GM18867 (cell line): ENCODE measurements at regions not wholly inside any gene's neighbourhood (a gene's known extent, or its start where the extent isn't known, plus 50 kb on each side); places are given as distances from the start of the nearest gene placed in this dataset.

ENCODE experiments used
- ATAC-seq: cut with Tn5 transposase; IDR thresholded peaks from one replicate; pipeline ENCODE4 v1.9.1; 2021; ENCODE audit warnings: mild to moderate bottlenecking, moderate library complexity; ENCODE audit not compliant: unreplicated experiment

- no peak for ATAC-seq
Observed at GRCh38 chr10:83153714-83154113, 985.6 kb upstream of the GHITM start.

- ATAC-seq: no peak
Observed at GRCh38 chr10:83164156-83164555, 975.2 kb upstream of the GHITM start.

GRCh38 chr10:83165265-83165664, 974.0 kb upstream of the GHITM start:
- no peak for ATAC-seq

DNA sequence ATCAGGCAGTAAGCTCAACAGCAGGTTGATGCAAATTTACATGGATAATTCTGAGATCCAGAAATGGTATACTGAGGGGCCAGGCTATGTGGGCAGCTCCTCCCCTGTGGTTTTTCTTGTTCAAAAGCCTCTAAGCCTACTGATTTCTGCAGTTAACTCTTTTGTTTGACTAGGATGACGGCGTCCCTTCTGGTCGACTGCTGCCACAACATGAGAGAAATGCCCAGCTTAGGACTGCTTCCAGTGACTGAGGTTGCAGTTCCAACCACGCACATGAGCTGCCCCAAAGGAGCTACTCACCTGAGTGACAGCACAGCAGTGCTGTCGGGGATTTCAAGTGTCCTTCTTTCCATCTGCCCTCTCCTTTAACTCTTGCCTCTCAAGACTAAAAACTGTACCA, 973.0 kb upstream of the GHITM start:
- ATAC-seq: no peak

DNA sequence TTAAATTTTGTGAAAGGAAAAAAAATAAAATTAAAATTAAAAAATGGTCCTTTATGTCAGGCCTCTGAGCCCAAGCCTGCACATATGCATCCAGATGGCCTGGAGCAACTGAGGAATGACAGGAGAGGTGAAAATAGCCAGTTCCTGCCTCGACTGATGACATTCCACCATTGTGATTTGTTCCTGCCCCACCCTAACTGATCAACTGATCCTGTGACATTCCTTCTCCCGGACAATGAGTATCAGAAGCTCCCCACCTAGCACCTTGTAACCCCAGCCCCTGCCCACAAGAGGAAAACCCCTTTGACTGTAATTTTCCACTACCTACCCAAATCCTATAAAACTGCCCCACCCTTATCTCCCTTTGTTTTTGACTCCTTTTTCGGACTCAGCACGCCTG, 972.2 kb upstream of the GHITM start:
- no peak for ATAC-seq

DNA sequence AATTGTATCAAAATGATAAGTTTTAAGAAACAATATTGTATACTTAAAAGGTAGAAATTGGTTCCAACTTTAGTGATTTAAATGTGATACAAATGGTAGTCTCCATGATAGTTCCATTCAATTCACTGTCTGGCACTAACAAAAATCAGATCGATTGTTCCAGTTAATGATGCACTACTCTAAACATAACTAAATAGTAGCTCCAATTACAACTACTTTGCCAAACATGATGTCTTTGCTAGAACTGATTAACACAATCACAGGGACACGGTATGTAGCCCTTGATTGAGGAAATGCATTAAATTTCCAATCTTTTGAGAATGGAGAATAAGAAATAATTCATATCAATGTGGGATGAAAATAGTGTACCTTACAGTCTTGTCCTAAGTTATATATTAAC, 962.4 kb upstream of the GHITM start:
- ATAC-seq: no peak

DNA sequence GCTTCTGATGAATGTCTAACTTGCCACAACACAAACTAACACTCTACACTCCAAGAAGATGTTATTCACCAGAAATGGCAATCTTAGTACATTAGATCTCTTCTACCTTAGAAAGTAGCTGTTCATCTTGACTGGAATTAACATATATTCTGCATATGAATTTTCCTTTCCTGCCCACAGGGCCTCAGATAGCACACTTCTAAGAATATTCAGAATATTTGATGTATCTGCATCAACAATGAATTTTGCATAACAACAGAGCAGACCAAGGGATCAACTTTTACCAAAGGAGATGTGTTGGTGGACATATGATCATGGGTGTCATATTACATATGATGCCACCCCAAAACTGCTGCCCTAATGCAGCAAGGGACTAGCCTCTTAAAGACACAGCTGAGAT, 960.8 kb upstream of the GHITM start:
- ATAC-seq: no peak

DNA sequence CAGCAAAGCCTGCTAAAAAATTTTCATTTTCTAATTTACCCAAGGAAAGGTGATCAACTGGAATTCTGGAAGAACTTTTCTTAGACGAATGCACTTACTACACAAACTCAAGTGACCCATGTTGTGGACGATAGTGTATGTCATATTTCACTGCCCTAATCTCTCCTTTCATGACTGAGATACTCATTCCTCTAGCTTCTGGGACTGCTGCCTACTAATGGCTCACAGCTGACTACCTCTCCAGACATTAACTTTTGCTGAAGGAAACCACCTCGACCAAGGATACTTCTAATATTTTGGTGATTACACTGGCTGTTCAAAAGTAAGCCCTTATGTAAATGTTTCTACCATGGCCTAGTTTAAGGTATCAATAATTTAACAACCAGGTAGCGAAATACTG, 959.9 kb upstream of the GHITM start:
- ATAC-seq: no peak

DNA sequence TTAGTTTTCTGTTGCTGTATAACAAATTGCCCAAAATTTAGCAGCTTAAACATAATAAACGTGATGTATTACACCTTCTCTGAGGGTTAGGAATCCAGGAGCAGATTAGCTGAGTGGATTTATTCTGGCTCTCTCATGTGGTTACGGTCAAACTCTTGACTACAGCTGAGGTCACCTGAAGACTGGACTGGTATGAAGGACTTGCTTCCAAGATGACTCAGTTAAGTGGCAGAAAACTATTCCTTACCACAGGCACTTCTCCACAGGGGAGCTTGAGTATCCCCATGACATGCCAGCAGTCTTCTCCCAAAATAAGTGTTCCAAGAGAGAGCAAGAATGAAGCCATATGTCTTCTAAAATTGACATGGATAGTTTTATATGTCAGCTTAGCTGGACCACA, 957.2 kb upstream of the GHITM start:
- no peak for ATAC-seq

DNA sequence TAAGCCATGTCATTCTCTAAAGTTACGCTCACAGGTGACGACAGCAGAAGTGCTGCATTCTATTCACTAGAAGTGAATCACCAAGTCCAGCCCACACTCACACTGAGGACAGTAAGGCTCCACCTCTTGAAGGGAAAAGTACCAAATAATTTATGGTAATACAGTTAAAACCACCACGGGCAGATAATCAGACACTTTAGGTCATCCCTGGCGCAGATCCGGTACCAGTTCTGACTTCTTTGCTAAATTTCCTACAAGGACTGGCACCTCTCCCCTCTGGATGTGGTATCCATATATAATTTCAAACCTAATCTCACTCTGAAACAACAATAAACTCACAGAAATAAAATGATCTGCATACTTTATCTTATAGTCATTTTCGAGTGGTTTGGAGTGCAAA, 954.7 kb upstream of the GHITM start:
- ATAC-seq: no peak

GRCh38 chr10:83190614-83191013, 948.7 kb upstream of the GHITM start:
- ATAC-seq: no peak

GRCh38 chr10:83193026-83193425, 946.3 kb upstream of the GHITM start:
- no peak for ATAC-seq

DNA sequence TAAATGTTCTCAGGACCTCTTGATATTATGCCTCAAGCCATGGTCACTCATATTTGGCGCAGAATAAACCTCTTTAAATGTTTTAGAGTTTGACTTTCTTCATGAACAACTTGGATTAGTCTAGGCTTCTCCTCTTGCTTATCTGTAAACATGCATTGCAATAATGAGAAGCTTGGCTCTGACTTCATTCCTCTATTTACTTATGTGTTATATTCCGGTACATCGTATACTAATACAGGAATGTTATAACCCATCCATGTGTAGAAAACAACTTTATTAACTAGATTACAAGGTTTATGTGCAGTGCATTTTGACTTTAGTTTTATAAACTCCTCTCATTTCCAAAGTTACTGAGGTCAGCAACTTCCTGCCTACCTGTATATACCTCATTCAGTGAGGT, 944.3 kb upstream of the GHITM start:
- no peak for ATAC-seq

DNA sequence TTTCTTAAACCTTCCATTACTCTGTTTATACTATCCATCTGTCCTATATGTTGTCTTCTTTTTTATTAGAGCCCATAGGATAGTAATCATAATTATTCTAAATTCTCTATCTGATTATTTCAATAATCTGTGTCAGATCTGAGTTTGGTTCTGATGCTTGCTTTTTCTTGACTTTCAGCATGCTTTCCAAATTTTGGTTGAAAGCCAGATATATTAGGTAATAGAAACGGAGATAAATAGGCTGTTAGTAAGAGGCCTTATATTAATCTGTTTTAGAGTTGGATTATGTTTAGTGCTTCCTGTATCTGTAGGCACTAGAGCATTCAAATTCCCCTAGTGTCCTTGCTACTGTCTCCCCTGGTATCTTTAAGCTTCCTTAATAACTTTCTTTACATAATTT, 939.9 kb upstream of the GHITM start:
- no peak for ATAC-seq

GRCh38 chr10:83205861-83206260, 933.4 kb upstream of the GHITM start:
- ATAC-seq: no peak

GRCh38 chr10:83212632-83213334, 926.5 kb upstream of the GHITM start:
- ATAC-seq: no peak

GRCh38 chr10:83214136-83214535, 925.2 kb upstream of the GHITM start:
- ATAC-seq: no peak

GRCh38 chr10:83218205-83218604, 921.1 kb upstream of the GHITM start:
- no peak for ATAC-seq

GRCh38 chr10:83222300-83222699, 917.0 kb upstream of the GHITM start:
- ATAC-seq: no peak

DNA sequence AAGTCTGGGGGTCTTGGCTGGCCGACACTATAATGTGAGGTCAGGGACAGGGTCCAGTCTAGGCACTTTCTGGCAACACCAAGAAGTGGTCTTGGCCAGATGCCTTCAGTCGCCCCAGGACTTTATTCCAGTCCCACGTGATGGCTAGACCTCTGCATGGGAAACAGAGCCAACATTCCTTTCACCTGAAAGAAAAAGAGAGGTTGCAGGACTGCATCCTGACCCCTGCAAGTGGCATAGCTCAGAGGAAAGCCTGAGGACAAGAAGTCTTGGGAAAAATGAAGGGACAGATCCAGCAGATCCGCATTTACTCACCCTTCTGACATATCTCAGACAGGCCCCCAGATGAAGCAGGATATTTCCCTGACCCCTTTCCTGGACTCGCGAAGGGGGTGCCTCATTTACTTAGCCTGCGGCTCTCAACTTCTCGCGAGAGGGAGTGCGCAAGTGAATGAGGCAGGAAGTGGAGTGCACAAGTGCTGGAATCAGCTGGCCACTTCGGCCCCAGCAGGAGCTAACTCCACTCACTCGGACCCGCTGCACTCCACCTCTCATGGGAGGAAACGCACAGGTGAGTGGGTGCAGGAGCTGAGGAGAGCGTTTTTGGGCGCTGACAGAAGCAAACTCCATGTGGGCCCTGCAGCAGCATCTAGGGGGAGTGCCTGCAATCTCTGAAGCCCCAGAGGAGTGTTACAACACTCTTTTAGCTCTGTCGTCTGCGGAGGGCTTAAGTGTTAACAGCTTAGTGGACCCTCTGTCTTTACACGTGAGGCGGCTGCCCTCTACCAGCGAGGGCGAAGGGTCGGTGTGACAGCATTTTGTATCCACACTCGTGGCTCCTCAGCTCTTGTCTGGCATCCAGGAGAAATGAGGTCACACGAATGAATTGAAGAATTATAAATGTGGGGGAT, 916.2 kb upstream of the GHITM start:
- ATAC-seq: no peak

DNA sequence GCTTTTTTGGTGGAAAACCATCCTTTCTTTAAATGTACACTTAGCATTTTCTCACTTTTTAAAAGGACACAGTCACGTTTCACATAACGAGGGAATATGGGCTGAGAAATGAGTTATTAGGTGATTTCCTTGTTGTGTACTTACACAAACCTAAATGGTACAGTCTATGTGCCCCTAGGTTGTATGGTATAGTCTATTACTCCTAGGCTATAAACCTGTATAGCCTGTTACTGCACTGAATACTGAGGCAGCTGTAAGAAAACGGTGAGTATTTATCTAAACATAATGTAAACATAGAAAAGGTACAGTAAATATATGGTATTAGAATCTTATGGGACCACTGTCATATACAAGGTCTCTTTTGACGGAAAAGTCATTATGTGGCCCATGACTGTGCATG, 913.5 kb upstream of the GHITM start:
- ATAC-seq: no peak

DNA sequence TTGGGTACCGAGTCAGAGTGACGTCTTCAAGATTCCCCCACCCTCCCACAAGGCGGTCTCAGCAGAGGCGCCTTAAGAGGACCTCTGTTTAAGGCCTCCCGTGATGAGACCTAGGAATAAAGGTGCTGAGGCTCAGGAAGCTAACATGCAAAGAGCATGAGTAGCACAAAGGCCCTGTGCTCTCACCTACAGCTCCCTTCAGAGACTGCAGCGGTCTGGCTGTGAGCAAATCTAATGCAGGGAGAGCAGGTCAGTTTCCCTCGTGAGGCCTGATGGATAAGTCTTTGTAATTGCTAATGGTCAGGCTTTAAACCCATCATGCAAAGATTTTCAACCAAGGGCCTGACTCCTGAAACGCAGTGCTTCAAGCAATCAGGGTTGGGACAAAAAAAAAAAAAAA, 909.3 kb upstream of the GHITM start:
- no peak for ATAC-seq
